Sigmoid colon (tissue), 6 donors: ENCODE measurements at regions not wholly inside any gene's neighbourhood (a gene's known extent, or its start where the extent isn't known, plus 50 kb on each side); places are given as distances from the start of the nearest gene placed in this dataset.

ENCODE experiments used
- DNase-seq: peaks from one replicate; pipeline ENCODE4 v3.0.0-alpha.2; 2019
- H3K27ac ChIP-seq, 4 donors: fragments of 200-600 bp; sonication (generic); one replicate each; pipeline ENCODE4 v1.5.1; 2016 to 2019; ENCODE audit warnings: mild to moderate bottlenecking in 1 of 4
- H3K27me3 ChIP-seq, 3 donors: fragments of 200-600 bp; sonication (generic); one replicate each; pipeline ENCODE4 v1.5.1; 2019; ENCODE audit warnings: mild to moderate bottlenecking in 1 of 3
- H3K36me3 ChIP-seq, 4 donors: fragments of 200-600 bp; sonication (generic); one replicate each; pipeline ENCODE4 v1.5.1; 2016 to 2019
- H3K4me1 ChIP-seq, 4 donors: fragments of 200-600 bp; sonication (generic); one replicate each; pipeline ENCODE4 v1.5.1; 2017 to 2019
- H3K4me3 ChIP-seq, 4 donors: fragments of 200-600 bp; sonication (generic); one replicate each; pipeline ENCODE4 v1.5.1; 2017 to 2019; ENCODE audit warnings: mild to moderate bottlenecking in 2 of 4, moderate library complexity in 1 of 4
- H3K9me3 ChIP-seq, 4 donors: fragments of 200-600 bp in 3 of 4; sonication (generic) in 3 of 4; one replicate each; pipeline versions ENCODE4 v1.5.1 to v1.6.1; 2013 to 2019
- EP300 ChIP-seq, 4 donors: sonication (generic); formaldehyde crosslinking; IDR thresholded peaks; one replicate each; pipeline ENCODE4 v1.6.1; 2017; ENCODE audit warnings: antibody characterized with exemption in 4 of 4
- POLR2A ChIP-seq, 2 donors: fragments of 450-650 bp; IDR thresholded peaks; one replicate each; pipeline ENCODE4 v1.6.1; 2016; ENCODE audit warnings: antibody characterized with exemption in 2 of 2, mild to moderate bottlenecking in 2 of 2, moderate library complexity in 2 of 2
- POLR2AphosphoS5 ChIP-seq, 4 donors: sonication (generic); formaldehyde crosslinking; IDR thresholded peaks; one replicate each; pipeline ENCODE4 v1.6.1; 2017; ENCODE audit warnings: antibody characterized with exemption in 4 of 4
- WGBS, 2 donors: extraction: QIAGEN DNeasy Blood & Tissue Kit; methylation state at CpG; one replicate each; pipeline ENCODE4 v1.1.7; 2013; 5-methylcytosine and 5-hydroxymethylcytosine counted together
- intact Hi-C: fragments of 100-400 bp; cut with DNase I; formaldehyde crosslinking; loops from one replicate; pipeline ENCODE4 v1.15.1; 2023
- TF ChIP-seq, protein P1 (sequence below), 4 experiments: fragments of 450-650 bp in 3 of 4; fragments of 200-600 bp in 1 of 4; IDR thresholded peaks; one replicate each; pipeline ENCODE4 v1.5.1; 2016 to 2019; ENCODE audit warnings: antibody characterized with exemption in 4 of 4, mild to moderate bottlenecking in 3 of 4, moderate library complexity in 2 of 4
- donor health status: healthy with polysubstance abuse.
- donor health status: healthy.

DNA sequence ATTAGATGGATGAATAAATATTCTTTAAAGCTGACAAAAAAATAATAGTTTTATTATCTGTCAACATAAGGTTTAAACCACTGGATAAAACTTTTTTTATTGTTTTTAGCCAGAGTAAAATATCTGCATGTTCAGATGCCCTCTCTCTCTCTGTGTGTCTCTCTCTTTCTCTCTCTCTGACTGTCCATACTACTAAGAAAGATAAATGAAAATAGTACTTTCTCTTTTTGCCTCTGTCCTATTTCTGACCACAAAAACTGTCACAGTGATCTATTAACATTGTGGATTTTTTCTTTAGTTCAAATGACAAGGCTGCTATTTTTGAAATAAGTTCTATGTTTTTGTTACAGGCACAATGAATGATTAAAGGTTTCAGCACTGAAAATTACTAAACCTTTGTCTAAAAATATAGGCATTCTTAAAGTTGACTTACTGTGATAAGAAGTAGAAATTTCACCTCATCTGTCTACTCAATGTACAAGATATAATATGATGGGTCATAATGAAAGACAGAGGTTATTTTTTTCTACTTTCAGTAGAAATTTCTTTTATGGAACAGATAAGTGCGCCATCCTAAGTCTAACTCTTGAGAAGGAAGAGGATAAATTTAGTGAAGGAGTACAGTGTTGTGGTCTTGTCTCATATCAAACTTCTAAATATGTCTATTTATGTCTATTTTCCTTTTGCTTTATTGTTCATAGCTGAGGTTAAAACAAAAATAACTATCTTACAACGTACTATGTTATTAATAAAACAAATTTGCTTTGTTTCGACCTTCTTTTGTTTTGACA is 341.9 kb upstream of the EYS start:
- intact Hi-C loops: no loop called here
- H3K27me3 ChIP-seq: no peaks in the 10 kb centered on the region

DNA sequence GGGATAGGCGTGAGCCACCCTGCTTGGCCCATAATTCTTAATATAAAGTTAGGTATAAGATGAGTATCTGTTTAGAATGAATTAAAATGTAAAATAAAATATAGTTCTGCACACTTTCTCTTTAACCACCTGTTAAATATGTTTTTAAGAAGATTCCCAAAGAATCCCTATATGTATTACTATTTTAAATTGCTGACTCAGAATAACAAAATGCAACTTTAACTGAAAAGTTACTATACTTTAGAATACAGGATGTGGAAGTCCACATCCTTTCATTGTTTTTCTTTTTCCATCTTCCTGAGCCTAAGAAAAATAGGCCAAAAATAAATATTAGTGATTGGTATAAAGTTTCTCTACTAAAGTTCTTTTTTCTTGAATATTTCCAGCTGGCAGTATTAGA is 325.6 kb upstream of the EYS start:
- Histone ChIP-seq H3K36me3 (no peaks in the 10 kb centered on the region), H3K9me3 (no peaks in the 10 kb centered on the region), H3K4me1 (no peaks in the 10 kb centered on the region), H3K27ac (no peak overlapping the region), H3K4me3 (no peak overlapping the region), H3K27me3 (no peaks in the 10 kb centered on the region)
- intact Hi-C loops: no loop called here
- whole genome bisulfite sequencing, 2 donors: 41 to 90% methylated on average over 1 of the region's 1 CpG
- no peak for DNase-seq
- TF ChIP-seq, protein P1, sequence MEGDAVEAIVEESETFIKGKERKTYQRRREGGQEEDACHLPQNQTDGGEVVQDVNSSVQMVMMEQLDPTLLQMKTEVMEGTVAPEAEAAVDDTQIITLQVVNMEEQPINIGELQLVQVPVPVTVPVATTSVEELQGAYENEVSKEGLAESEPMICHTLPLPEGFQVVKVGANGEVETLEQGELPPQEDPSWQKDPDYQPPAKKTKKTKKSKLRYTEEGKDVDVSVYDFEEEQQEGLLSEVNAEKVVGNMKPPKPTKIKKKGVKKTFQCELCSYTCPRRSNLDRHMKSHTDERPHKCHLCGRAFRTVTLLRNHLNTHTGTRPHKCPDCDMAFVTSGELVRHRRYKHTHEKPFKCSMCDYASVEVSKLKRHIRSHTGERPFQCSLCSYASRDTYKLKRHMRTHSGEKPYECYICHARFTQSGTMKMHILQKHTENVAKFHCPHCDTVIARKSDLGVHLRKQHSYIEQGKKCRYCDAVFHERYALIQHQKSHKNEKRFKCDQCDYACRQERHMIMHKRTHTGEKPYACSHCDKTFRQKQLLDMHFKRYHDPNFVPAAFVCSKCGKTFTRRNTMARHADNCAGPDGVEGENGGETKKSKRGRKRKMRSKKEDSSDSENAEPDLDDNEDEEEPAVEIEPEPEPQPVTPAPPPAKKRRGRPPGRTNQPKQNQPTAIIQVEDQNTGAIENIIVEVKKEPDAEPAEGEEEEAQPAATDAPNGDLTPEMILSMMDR (IDR thresholded peaks at IDR 0.05): no peak

More for the DNA sequence above, 341.9 kb upstream of the EYS start:
- no peak for DNase-seq
- Histone ChIP-seq H3K4me3 (no peak overlapping the region), H3K9me3 (no peaks in the 10 kb centered on the region), H3K4me1 (no peaks in the 10 kb centered on the region), H3K36me3 (no peaks in the 10 kb centered on the region), H3K27ac (no peak overlapping the region)
- 82 to 87% methylated on average over 3 of the region's 3 CpGs for WGBS, 2 donors
- TF ChIP-seq POLR2A (IDR thresholded peaks at IDR 0.05): no peak
- TF ChIP-seq, protein P1 (IDR thresholded peaks at IDR 0.05): no peak
- no peak for TF ChIP-seq EP300 (IDR thresholded peaks at IDR 0.05)
- no peak for TF ChIP-seq POLR2AphosphoS5 (IDR thresholded peaks at IDR 0.05)

DNA sequence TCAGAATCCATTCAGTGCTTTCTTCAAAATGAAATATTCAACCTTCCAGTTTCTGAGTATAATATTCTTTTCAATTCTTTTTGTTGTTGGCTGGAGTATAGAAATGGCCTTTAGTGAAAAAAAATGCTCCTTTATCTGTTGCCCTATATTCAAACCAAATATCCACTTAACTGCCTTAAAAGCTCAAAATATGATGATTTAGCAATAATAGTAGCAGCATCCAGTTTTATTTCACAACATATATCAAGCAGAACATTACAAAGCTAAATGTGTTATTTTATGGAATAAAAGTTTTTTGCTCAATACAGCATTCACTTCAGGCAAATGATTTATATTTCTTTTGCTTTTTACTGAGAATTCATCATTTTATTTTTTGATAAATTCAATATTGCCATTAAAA is 322.4 kb upstream of the EYS start:
- H3K4me1 ChIP-seq: no peaks in the 10 kb centered on the region
- no peaks in the 10 kb centered on the region for H3K36me3 ChIP-seq
- H3K27ac ChIP-seq: no peak overlapping the region
- DNase-seq: no peak
- TF ChIP-seq POLR2AphosphoS5 (IDR thresholded peaks at IDR 0.05) (no peak), EP300 (IDR thresholded peaks at IDR 0.05) (no peak), POLR2A (IDR thresholded peaks at IDR 0.05) (no peak)
- TF ChIP-seq, protein P1 (IDR thresholded peaks at IDR 0.05): no peak
- no peaks in the 10 kb centered on the region for H3K9me3 ChIP-seq
- H3K27me3 ChIP-seq: no peaks in the 10 kb centered on the region
- no peak overlapping the region for H3K4me3 ChIP-seq
- intact Hi-C loops: no loop called here

DNA sequence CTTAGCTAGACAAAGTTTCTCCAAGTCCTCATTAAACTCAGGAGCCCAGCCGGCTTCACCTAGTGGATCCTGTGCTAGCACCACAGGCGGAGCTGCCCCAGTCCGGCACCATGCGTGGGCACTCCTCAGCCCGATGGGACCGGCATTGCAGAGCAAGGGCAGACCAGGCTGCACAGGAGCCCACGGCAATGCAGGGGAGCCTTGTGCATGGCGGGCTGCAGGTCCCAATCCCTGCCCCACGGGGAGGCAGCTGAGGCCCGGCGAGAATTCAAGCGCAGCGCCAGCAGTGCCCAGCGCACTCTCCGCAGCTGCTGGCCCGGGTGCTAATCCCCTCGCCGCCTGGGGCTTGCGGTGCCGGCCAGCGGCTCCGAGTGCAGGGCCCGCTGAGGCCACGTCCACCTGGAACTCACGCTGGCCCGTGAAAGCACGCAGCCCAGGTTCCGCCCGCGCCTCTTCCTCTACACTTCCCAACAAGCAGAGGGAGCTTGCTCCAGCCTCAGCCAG is 292.3 kb upstream of the EYS start:
- intact Hi-C loops: no loop called here
- 94 to 97% methylated on average over 30 of the region's 30 CpGs for WGBS, 2 donors
- Histone ChIP-seq H3K36me3 (no peaks in the 10 kb centered on the region), H3K4me3 (no peak overlapping the region), H3K9me3 (peaks cover 0 to 2% (median 0%) of the 10 kb centered on the region in 4 donors), H3K27me3 (no peaks in the 10 kb centered on the region), H3K27ac (no peak overlapping the region), H3K4me1 (no peaks in the 10 kb centered on the region)
- no peak for DNase-seq
- no peak for TF ChIP-seq POLR2A (IDR thresholded peaks at IDR 0.05)
- TF ChIP-seq, protein P1 (IDR thresholded peaks at IDR 0.05): no peak
- no peak for TF ChIP-seq POLR2AphosphoS5 (IDR thresholded peaks at IDR 0.05)
- TF ChIP-seq EP300 (IDR thresholded peaks at IDR 0.05): no peak

DNA sequence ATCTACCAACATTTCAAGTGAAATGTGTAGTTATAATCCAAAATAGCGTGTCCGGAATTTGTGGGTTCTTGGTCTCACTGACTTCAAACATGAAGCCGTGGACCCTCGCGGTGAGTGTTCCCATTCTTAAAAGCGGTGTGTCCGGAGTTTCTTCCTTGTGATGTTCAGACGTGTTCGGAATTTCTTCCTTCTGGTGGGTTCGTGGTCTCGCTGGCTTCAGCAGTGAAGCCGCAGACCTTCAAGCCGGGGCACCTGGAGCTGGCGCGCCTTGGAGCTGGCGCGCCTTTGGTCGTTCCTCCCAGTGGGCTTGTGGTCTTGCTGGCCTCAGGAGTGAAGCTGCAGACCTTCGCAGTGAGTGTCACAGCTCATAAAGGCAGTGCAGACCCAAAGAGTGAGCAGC is 291.5 kb upstream of the EYS start:
- no peak overlapping the region for H3K27ac ChIP-seq
- no peak for DNase-seq
- 94 to 97% methylated on average over 19 of the region's 19 CpGs for WGBS, 2 donors
- H3K4me1 ChIP-seq: no peaks in the 10 kb centered on the region
- TF ChIP-seq POLR2AphosphoS5 (IDR thresholded peaks at IDR 0.05) (no peak), POLR2A (IDR thresholded peaks at IDR 0.05) (no peak), EP300 (IDR thresholded peaks at IDR 0.05) (no peak)
- TF ChIP-seq, protein P1 (IDR thresholded peaks at IDR 0.05): no peak
- H3K36me3 ChIP-seq: no peaks in the 10 kb centered on the region
- H3K9me3 ChIP-seq: peaks cover 0 to 2% (median 0%) of the 10 kb centered on the region in 4 donors
- no peaks in the 10 kb centered on the region for H3K27me3 ChIP-seq
- H3K4me3 ChIP-seq: no peak overlapping the region
- intact Hi-C loops: no loop called here
